ENCODE measurements at regions not wholly inside any gene's neighbourhood (a gene's known extent, or its start where the extent isn't known, plus 50 kb on each side); places are given as distances from the start of the nearest gene placed in this dataset.
"Not testable (repeated sequence)": the region's sequence is repeated elsewhere in the genome, so short reads cannot be mapped to it uniquely, and the experiment has no call there.

DNA sequence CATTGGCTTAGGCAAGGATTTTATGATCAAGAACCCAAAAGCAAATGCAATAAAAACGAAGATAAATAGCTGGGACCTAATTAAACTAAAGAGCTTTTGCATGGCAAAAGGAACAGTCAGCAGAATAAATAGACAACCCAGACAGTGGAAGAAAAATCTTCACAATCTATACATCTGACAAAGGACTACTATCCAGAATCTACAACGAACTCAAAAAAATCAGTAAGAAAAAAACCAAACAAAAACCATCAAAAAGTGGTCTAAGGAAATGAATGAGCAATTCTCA lies 109.5 kb upstream of the ETV3 start:
- not testable (repeated sequence) for DNase-seq

DNA sequence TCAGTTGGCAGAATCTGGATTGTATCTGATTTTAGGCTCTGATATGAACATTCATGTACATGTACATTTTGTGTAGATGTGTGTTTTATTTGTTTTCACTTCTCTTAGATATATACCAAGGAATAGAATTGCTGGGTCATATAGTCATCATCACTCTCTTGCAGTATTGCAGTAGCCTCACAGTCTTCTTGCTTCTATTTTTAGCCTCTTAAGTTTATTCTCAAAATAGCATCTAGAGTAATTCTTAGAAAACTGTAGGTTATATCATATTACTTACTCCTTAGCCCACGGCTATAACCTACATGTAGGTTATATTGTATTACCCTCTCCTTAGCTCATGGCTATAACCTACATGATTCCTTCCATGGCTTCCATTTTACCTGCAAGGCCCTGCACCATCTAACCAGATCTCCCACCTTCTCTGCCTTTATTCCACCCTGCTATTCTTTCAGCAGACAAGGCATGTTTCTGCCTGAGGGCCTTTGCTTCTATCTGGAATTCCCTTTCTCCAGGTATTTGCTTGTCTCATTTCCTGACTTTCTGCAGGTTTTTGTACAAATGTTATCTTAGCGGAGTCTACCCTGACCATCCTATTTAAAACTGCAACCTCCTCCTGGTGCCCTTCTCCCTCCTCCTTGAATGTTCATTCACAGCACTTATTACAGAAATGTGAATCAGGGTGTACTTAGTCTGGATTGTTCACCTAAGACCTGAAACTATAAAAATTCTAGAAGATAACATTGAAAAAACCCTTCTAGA lies 109.0 kb upstream of the ETV3 start:
- DNase-seq = no peak

DNA sequence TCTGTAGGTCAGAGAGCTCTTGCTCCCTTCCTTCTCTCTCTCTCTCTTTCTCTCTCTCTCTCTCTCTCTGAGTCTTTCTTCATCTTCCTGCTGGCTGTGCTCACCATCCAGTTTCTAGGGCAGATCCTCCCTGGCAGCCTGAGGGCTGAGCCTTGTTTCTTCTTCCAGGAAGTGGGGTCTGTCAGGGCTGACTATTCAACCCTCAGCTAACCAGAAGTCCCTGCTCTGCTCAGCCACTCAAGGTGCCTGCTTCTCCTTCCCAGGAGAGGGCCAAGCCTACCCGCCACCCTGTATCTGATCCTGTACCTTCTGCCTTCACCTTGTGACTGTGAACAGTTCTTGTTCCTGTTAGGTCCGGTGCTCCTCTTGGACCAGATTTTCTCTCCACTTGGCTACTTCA lies 107.6 kb upstream of the ETV3 start:
- no peak for DNase-seq

DNA sequence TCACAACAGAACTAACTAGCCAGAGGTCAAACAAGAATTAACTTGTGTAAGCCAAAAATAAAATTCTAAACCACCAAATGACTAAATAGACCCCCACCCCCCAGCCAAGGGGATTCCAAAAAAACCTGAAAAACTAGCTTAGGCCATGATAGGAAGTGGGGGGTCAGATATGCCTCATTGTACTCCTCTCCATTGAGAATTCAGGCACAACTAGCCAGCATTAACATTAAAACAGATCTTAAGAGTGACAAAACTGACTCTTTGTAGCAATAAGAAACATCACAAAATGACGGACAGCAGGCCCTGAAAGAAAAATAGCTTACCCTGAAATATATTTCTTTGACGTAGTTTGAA lies 103.0 kb upstream of the ETV3 start:
- no peak for DNase-seq

DNA sequence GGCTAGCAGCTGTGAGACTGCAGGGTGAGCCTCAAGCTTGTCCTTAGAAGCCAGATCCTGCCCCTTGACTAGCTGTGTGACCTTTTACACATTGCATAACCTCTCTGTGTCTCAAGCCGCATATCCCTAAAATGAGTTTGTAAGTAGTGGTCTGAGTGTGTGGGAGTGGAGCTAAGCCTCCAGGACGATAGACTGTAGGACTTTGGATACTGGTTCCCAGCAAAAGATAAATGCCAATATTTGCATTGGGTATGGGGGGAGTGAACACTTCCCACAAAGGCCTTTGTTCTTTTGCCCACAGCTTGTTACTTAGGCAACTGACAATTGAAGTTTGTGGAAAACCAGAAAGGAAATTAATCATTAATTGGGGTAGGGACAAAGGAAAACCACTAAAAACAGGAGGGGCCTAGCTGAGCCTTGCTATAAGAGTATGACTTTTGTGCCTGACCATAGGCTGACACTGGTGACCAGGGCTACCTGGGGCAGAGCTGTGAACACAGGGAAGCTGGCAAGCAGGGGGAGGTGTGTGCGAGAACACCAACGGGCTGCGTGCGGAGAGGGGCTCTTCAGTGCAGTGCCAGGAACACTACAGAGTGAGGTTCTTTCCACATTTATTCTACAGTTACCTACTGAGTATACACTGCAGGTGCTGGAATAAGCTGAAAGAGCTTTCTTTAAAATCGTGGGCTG lies 102.4 kb upstream of the ETV3 start:
- DNase-seq = no peak

DNA sequence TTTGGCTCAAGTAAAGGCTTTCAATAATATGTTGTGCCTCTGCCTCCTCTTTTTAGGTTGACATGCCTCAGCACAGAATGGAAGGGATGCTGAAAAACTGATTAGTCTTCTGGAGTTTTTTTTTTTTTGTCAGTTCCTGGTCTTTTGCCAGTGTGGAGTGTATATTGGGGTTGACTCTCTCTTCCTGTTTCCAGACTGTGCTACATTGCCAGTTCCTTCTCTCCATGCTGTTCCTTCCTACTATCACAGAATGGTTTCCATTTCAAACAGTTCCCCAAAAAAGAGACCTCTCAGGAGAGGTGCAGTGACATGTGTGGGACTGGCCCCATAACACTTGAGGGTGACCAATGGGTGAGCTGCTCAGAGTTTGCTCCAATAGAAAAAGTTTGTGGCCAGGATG lies 101.7 kb upstream of the ETV3 start:
- no peak for DNase-seq

DNA sequence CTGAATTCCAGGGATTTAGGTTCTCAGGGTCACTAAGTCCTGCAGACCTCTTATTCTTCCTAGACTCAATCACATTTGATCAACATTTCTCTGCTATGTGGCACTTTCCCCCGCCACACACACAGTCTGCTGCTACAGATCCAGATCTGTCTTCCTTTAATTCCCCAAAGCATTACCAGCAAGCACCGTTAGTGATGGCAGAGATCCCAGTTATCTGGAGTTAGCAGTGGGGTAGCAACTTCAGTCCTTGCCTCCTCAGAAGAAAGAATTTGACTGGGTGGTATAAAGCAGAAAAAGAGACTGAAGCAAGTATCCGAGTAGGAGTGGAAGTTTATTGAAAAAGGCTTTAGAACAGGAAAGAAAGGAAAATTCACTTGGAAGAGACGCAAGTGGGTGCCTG lies 100.4 kb upstream of the ETV3 start:
- no peak for DNase-seq

DNA sequence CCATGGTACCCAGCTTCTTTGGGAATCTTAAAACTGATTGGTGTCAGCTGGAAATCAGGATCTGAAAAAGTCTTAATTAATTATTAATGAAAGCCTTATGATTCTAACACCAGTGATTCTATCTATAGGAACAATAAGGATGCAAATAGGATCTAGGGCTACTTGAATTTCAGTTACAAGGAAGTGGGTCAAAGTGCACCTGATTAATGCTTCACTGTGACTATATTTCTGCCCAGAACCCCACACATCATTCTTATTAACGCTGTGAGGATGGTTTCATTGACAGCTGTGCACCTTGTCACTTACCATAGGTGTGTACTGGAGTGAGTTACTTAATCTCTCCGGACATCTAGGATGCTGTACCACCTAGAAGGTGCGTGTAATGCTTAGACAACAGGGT lies 99.8 kb upstream of the ETV3 start:
- DNase-seq = no peak

DNA sequence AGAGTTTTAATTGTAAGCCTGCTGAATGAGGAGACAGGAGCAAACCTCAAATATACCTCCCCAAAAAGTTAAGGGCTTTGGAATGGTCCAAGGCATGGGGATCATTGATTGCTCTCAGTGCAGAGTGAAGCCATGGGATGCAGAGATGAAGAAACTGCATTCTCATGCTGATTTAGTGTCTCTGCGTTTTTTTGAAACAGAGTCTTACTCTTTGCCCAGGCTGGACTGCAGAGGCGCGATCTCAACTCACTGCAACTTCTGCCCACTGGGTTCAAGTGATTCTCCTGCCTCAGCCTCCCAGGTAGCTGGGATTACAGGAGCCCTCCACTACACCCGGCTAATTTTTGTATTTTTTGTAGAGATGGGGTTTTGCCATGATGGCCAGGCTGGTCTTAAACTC lies 99.3 kb upstream of the ETV3 start:
- DNase-seq = no peak

DNA sequence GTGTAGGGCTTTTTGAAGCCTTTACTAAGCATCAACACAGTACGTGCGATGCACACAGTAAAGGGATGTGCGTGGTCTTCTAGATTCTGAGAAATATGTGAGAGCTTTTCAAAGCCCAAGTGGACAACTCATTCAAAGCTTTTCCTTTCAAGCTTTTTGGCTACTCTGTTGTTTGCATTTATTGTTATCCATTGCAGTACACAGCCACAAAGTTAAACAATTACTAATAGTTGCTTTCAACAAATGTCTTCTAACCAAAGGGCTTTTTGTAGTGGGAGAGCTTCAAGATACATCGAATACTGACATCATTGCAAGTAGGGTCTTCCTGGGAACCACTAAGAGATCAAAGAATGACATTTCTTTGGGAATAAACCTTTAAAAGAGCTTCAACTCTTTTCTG lies 97.9 kb upstream of the ETV3 start:
- DNase-seq = no peak

DNA sequence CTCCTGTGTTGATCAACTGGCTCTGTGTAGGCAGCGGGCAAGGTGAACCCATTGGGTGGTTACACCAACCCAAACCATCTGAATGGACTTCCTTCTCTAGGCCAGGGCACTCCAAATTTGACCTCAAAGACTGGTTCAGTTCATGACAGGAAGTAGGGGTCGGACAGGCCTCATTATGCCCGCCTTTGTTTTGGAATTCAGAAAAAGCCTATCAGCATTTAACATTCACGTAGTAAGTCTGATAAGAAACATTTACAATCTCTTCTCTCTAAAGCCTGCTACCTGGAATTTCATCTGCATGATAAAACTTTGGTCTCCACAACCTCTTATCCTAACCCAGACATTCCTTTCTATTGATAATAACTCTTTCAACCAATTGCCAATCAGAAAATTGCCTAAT lies 97.1 kb upstream of the ETV3 start:
- DNase-seq = no peak

DNA sequence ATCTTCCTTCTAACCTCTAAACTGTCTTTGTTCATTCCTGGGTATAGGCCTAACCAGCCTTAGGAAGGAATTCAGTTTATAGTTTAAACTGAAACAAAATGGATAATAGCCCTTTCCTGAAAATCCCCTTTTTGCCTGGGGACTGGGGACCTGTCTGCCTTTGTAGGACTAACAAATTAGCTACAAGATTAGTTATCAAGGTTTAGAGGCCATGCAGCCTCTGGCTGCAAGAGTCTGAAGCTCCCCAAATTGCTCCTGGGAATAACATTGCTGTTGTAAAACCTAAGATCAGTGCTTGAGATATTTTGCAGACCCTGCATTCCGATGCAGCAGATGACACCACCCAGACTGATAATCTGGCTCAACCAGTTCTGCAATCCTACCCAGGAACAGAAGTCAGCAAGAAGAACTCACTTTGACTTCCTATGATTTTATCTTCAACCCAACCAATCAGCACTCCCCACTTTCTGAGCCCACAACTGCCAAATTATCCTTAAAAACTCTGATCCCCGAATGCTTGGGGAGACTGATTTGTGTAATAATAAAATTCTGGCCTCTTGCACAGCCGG lies 96.6 kb upstream of the ETV3 start:
- no peak for DNase-seq

DNA sequence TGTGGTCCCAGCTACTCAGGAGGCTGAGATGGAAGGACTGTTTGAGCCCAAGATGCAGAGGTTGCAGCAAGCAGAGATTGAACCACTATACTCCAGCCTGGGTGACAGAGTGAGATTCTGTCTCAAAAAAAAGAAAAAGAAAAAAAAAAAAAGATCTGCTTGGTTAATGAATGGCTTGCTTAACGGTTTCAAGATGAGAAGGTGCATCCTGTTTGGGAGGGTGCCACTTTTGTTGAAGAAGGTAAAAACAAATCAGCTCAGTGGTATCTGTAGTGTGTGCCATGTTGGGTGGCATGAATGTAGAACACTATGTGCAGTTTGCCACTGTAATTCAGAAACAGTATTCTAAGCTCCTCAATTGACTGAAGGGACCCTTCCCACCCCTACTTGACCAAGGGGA lies 94.9 kb upstream of the ETV3 start:
- no peak for DNase-seq

DNA sequence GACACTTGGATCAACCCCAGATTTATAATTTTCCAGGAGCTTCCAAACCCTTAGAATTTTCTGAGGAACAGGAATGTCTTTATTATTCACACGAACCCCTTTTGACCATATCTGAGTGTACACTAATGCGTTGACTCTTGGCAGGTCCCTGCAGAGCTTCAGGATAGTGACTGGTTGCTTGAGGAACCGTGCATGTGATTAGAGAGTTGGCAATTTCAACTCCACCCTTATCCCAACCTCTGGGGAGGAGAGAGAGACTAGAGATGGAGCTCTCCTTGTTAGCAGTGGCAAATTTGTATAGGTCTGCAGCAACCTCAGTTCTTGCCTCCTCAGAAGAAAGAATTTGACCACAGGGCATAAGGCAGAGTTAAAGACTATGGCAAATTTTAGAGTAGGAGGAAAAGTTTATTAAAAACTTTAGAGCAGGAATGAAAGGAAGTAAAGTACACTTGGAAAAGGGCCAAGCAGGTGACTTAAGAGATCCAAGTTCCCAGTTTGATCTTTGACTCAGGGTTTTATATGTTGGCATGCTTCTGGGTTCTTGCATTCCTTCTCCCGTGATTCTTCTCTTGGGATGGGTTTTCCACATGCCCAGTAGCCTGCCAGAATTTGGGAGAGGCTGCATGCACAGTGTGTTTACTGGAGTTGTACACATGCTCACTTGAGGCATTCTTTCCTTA lies 93.8 kb upstream of the ETV3 start:
- no peak for DNase-seq

DNA sequence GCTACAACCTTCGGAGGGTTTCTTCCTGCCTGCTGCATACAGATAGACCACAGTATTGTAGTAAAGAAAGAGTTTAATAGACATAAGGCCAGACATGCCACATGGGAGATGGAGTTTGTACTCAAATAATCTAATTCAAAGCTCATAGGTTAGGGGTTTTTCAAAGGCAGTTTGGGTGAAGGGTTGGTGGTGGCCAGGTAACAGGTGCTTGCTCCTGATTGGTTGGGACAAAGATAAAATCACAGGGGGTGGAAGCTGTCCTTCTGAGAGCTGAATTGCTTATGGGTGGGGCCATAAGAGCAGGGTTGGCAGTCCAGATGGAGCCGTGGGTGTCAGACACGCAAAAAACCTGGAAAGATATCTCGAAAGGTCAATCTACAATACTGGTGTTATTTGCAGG lies 92.3 kb upstream of the ETV3 start:
- no peak for DNase-seq

DNA sequence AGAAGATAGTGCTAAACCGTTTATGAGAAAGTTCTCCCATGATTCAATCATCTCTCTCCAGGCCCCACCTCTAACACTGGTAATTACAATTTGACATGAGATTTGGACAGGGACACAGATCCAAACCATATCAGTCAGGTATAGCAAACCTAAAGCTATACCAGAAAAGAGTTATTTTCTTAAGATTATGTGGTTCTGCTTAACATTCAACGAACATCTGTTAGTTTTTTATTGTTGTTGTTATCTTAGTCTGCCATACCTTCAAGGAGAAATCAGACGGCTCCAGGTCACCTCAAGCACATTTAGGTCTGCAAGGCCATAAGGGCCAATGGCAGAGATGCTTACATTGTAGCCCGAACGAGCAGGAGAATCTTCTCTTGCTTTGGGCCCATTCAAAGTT lies 89.5 kb upstream of the ETV3 start:
- no peak for DNase-seq

DNA sequence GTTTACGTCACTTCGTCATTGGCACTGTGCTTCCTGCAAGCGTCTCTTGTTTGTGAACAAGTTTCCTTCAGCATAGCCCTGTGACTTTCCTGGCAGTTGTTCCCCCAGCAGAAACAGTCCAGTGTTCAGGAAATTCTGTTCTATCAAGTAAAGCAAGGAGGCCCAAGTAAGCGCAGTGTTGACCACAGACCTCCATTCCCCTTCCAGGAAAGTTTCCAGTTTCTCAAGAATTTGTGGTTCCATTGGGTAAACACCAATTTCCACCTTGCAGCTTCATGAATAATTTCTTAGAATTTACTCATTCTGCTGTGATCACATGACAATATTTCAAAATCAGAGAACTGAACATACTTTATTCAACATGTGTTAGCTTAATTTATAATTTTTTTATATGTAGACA lies 88.5 kb upstream of the ETV3 start:
- no peak for DNase-seq

DNA sequence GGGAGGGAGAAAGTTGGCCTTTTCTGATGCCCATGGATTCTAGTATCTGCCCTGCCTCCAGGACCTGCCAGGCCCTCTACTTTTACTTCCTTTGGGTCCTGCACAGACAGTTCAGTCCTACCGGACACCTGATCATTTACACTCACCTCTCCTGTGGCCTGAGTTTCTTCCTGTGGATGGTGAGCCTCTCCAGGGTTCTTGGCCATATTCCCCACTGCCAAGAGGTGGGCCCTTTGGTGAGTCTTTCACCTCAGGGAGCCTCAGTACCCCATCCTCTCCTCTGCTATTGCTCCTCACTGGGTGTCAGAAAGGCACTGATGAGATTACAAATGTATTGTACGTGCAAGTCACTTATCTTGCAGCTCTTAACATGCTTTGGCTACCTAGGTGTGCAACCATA lies 81.4 kb upstream of the ETV3 start:
- DNase-seq = no peak

DNA sequence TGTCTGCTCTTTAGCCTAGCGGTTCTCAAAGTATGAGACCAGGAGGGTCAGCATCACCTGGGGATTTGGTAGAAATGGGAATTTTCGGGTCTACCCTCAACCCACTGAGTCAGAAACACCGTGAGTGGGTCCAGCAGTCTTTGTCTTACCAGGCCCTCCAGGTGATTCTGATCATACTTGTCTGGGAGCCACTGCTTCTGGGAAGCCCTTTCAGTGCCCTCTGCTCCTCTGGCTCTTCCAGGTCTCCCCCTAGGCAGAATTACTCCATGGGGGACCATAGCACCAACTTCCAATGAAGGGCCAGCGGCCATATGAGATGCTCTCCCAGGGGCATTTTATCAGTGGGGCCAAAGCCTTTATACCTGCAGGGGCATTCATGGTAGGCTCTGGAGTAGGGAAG lies 81.0 kb upstream of the ETV3 start:
- no peak for DNase-seq

DNA sequence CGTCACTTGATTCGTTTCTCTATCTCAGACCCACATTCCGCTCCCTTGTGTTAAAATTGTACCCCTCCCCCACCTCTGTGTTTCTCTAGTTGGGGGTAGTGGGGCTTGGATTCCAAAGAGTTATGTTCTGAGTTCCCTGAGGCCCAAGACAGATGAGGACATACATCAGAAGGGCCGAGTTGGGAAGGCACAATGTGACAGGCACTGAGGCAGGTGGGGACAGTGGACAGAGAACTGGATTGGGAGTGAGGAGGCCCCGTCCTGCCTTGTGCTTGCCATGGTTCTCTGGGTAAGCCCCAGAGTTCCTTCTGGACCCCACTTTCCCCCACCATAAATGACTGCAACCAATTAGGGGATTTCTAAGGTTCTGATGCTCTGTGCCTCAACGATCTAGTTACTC lies 80.5 kb upstream of the ETV3 start:
- no peak for DNase-seq

DNA sequence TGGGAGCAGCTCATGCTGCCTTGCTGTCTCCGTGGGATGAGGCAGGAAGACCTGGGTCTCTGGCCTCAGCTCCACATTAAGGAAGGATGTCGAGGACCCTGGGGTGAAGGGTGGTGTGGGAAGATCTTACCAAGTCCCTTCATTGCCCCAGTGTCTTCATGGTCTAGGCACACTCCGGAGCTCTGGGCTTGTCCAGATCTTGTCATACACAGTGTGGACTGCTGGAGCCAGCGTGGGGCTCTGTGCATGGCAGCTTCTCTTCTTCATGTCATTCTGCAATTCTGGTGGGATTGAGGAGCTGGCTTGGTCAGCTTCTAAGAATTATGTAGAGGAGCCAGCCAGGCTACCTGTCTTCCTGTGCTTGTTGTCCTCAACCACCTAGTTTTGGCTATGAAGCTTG lies 79.3 kb upstream of the ETV3 start:
- no peak for DNase-seq

DNA sequence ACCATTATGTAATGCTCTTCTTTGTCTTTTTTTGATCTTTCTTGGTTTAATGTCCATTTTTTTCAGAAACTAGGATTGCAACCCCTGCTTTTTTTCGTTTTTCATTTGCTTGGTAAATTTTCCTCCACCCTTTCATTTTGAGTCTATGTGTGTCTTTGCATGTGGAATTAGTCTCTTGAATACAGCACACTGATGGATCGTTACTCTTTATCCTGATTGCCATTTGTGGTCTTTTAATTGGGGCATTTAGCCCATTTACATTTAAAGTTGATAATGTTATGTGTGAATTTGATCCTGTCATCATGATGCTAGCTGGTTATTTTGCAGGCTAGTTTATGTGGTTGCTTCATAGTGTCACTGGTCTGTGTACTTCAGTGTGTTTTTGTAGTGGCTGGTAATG lies 75.6 kb upstream of the ETV3 start:
- DNase-seq = no peak

DNA sequence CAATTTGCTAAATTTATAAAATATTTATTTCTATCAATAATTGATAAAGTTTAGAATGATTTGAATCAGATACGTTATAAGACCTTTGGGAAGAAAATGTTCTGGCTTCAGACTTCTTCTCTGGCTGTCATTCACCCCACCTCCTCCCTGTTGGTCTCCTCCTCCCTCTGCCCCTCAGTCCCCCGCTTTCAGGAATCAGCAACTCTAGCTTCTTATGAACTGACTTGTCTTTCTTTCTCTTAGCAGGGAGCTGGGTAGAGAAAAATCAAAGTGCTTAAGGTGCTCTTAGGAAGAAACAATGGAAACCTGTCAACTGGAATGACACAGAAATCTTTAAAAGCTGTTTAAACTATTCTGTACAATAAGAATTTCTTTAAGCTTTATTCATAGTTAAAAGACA lies 71.3 kb upstream of the ETV3 start:
- DNase-seq = no peak

DNA sequence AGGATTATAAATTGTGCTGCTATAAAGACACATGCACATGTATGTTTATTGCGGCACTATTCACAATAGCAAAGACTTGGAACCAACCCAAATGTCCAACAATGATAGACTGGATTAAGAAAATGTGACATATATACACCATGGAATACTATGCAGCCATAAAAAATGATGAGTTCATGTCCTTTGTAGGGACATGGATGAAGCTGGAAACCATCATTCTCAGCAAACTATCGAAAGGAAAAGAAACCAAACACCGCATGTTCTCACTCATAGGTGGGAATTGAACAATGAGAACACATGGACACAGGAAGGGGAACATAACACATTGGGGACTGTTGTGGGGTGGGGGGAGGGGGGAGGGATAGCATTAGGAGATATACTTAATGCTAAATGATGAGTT lies 67.8 kb upstream of the ETV3 start:
- not testable (repeated sequence) for DNase-seq

Measured in T1000 (cell line).